ENCODE measurements at regions not wholly inside any gene's neighbourhood (a gene's known extent, or its start where the extent isn't known, plus 50 kb on each side); places are given as distances from the start of the nearest gene placed in this dataset.
A peak's percentile ranks its signal among the peaks of the same experiment; 100 is the strongest.

DNA sequence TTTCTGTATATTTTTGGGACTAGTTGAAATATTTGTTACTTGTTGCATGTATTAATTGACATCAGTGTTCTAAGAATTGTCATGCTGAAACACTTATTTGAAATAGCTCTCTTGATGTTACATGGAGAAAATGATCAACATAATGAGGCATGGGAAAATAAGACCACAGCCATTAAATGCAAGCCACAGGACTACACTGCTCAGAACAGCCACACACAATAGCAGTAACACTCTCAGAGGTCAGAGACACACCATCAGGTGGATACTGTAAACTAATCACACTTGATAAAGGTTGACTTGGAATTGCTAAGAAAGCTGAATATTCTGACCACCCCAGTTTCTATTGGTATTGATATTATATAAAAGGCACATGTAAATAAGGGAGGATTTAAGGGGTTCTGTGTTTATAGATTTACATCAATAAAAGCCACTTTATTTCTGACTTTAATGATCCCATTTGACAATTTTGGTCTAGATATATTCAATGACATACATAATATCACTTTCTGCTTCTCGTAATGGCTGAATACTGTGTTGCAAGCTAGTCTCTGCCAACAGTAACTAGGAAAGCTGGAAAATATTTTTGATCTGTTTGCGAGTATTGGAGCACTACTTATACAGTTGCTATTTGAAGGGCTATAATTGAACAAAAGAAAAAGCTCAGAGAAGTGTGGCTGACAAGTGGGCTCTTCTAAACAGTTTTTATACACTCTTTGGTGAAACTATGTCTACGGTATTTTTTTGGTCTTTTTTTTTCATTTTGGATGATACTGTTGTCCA lies 876.5 kb upstream of the INTU start:
- H3K79me2 ChIP-seq (ENCODE audit: low read length), result no peaks in the 10 kb centered on the region

DNA sequence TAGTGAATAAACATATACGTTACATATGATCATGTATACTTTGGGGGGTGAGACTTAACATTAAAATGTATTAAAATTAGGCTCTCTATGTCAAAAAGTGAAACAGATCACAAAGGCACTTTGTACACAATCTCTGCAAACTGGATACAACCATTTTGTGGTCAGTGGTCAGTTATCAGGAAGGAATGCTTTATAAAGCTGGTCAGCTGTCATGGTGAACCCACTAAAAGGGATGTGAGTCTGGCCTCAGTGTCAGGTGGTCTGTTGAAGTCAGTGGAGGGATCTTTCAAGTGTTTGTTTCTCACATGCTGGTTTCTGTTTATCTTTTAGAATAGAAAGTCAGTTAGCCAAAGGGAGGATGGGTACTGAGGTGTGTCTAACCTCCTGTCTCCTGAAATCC lies 875.5 kb upstream of the INTU start:
- H3K4me2 ChIP-seq (ENCODE audit: low read depth, low read length), result no peak overlapping the region
- no peaks in the 10 kb centered on the region for H3K4me1 ChIP-seq (ENCODE audit: low read length)
- no peaks in the 10 kb centered on the region for H3K9me2 ChIP-seq (replicated peaks; ENCODE audit: insufficient read depth, low read length)
- no peaks in the 10 kb centered on the region for H3K9me3 ChIP-seq (replicated peaks; ENCODE audit: insufficient read depth, low read length)
- H3K27me3 ChIP-seq (replicated peaks; ENCODE audit: insufficient read depth, low read length), result no peaks in the 10 kb centered on the region
- no peak overlapping the region for H3K4me3 ChIP-seq (ENCODE audit: low read length)
- H4K20me1 ChIP-seq (ENCODE audit: insufficient read depth, low read length), result no peaks in the 10 kb centered on the region
- DNase-seq, result peak; percentile 20
- no peaks in the 10 kb centered on the region for H3K36me3 ChIP-seq (replicated peaks; ENCODE audit: insufficient read depth, low read length)
- H3F3A ChIP-seq (ENCODE audit: insufficient read depth, low read length), result no peaks in the 10 kb centered on the region
- H3K79me2 ChIP-seq (ENCODE audit: low read length), result no peaks in the 10 kb centered on the region
- TF ChIP-seq EZH2 (optimal IDR thresholded peaks at IDR 0.05; ENCODE audit: low read depth, low read length) (no peak), EZH2phosphoT487 (IDR thresholded peaks at IDR 0.05; ENCODE audit: low read length) (no peak)
- TF ChIP-seq, protein P1, sequence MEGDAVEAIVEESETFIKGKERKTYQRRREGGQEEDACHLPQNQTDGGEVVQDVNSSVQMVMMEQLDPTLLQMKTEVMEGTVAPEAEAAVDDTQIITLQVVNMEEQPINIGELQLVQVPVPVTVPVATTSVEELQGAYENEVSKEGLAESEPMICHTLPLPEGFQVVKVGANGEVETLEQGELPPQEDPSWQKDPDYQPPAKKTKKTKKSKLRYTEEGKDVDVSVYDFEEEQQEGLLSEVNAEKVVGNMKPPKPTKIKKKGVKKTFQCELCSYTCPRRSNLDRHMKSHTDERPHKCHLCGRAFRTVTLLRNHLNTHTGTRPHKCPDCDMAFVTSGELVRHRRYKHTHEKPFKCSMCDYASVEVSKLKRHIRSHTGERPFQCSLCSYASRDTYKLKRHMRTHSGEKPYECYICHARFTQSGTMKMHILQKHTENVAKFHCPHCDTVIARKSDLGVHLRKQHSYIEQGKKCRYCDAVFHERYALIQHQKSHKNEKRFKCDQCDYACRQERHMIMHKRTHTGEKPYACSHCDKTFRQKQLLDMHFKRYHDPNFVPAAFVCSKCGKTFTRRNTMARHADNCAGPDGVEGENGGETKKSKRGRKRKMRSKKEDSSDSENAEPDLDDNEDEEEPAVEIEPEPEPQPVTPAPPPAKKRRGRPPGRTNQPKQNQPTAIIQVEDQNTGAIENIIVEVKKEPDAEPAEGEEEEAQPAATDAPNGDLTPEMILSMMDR (IDR thresholded peaks at IDR 0.05; ENCODE audit: low read length), result no peak
- H2AFZ ChIP-seq (ENCODE audit: low read length), result no peak overlapping the region
- H3K9ac ChIP-seq (ENCODE audit: low read length), result no peak overlapping the region
- H3K27ac ChIP-seq (ENCODE audit: low read length), result no peak overlapping the region

More for the DNA sequence above, 876.5 kb upstream of the INTU start:
- no peaks in the 10 kb centered on the region for H3K4me1 ChIP-seq (ENCODE audit: low read length)
- H3K9me2 ChIP-seq (replicated peaks; ENCODE audit: insufficient read depth, low read length), result no peaks in the 10 kb centered on the region
- no peak overlapping the region for H2AFZ ChIP-seq (ENCODE audit: low read length)
- no peaks in the 10 kb centered on the region for H4K20me1 ChIP-seq (ENCODE audit: insufficient read depth, low read length)
- no peak overlapping the region for H3K27ac ChIP-seq (ENCODE audit: low read length)
- no peaks in the 10 kb centered on the region for H3K9me3 ChIP-seq (replicated peaks; ENCODE audit: insufficient read depth, low read length)
- H3K4me3 ChIP-seq (ENCODE audit: low read length), result no peak overlapping the region
- no peak overlapping the region for H3K4me2 ChIP-seq (ENCODE audit: low read depth, low read length)
- no peaks in the 10 kb centered on the region for H3K27me3 ChIP-seq (replicated peaks; ENCODE audit: insufficient read depth, low read length)
- no peak for TF ChIP-seq EZH2phosphoT487 (IDR thresholded peaks at IDR 0.05; ENCODE audit: low read length)
- TF ChIP-seq, protein P1 (IDR thresholded peaks at IDR 0.05; ENCODE audit: low read length), result no peak
- no peak for TF ChIP-seq EZH2 (optimal IDR thresholded peaks at IDR 0.05; ENCODE audit: low read depth, low read length)
- no peaks in the 10 kb centered on the region for H3K36me3 ChIP-seq (replicated peaks; ENCODE audit: insufficient read depth, low read length)
- no peak for DNase-seq
- H3F3A ChIP-seq (ENCODE audit: insufficient read depth, low read length), result no peaks in the 10 kb centered on the region
- H3K9ac ChIP-seq (ENCODE audit: low read length), result no peak overlapping the region

DNA sequence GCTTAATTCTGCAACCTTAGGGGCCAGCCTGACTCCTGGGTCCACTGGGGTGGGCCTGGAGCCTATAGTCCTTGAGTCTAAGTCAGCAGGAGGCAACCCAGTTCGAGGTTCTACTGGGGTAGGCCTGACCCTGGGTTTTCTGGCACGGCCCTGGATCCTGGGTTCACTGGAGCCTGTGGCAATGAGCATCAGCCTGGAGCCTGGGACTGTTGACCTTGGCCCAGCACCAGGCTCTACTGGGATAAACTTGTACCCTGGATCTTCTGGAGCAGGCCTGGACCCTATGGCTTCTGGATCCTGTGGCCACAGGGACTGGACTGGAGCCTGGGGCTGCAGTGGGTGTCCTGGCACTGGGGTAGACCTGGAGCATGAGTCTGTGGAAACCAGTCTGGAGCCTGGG lies 874.3 kb upstream of the INTU start:
- Histone ChIP-seq H3F3A (ENCODE audit: insufficient read depth, low read length) (no peaks in the 10 kb centered on the region), H3K79me2 (ENCODE audit: low read length) (no peaks in the 10 kb centered on the region), H3K9ac (ENCODE audit: low read length) (no peak overlapping the region), H3K27ac (ENCODE audit: low read length) (no peak overlapping the region), H4K20me1 (ENCODE audit: insufficient read depth, low read length) (no peaks in the 10 kb centered on the region), H3K4me1 (ENCODE audit: low read length) (no peaks in the 10 kb centered on the region), H3K4me3 (ENCODE audit: low read length) (no peak overlapping the region), H2AFZ (ENCODE audit: low read length) (no peak overlapping the region), H3K27me3 (replicated peaks; ENCODE audit: insufficient read depth, low read length) (no peaks in the 10 kb centered on the region), H3K4me2 (ENCODE audit: low read depth, low read length) (no peak overlapping the region), H3K9me2 (replicated peaks; ENCODE audit: insufficient read depth, low read length) (no peaks in the 10 kb centered on the region), H3K36me3 (replicated peaks; ENCODE audit: insufficient read depth, low read length) (no peaks in the 10 kb centered on the region), H3K9me3 (replicated peaks; ENCODE audit: insufficient read depth, low read length) (no peaks in the 10 kb centered on the region)
- TF ChIP-seq, protein P1 (IDR thresholded peaks at IDR 0.05; ENCODE audit: low read length), result no peak
- TF ChIP-seq EZH2 (optimal IDR thresholded peaks at IDR 0.05; ENCODE audit: low read depth, low read length) (no peak), EZH2phosphoT487 (IDR thresholded peaks at IDR 0.05; ENCODE audit: low read length) (no peak)
- DNase-seq, result no peak
